Neural cell (in vitro differentiated cells): ENCODE measurements at regions not wholly inside any gene's neighbourhood (a gene's known extent, or its start where the extent isn't known, plus 50 kb on each side); places are given as distances from the start of the nearest gene placed in this dataset.

ENCODE experiments used
- H2AFZ ChIP-seq: fragments of 200-600, 300-800 bp; sonication (generic), shearing (Covaris generic); 2 replicates; pipeline ENCODE4 v1.6.0; 2014; ENCODE audit warnings: low read depth, mild to moderate bottlenecking, antibody characterized with exemption, low read length, moderate library complexity
- H3F3A ChIP-seq: fragments of 200-600 bp; shearing (Covaris generic); 2 replicates; pipeline ENCODE4 v1.6.1; 2016; ENCODE audit warnings: mild to moderate bottlenecking, moderate library complexity, mixed read lengths, antibody characterized with exemption, low read length; ENCODE audit not compliant: insufficient read depth, poor library complexity, severe bottlenecking
- H3K27ac ChIP-seq: fragments of 200-600, 300-800 bp; sonication (generic), shearing (Covaris generic); 2 replicates; pipeline ENCODE4 v1.5.1; 2014; ENCODE audit warnings: mild to moderate bottlenecking, low read length, moderate library complexity
- H3K27me3 ChIP-seq: fragments of 300-800, 200-600 bp; sonication (generic), shearing (Covaris generic); 2 replicates; pipeline ENCODE4 v1.6.0; 2014; ENCODE audit warnings: mild to moderate bottlenecking, low read depth, low read length, moderate library complexity; ENCODE audit not compliant: insufficient read depth
- H3K36me3 ChIP-seq: fragments of 300-800, 200-600 bp; sonication (generic), shearing (Covaris generic); 2 replicates; pipeline ENCODE4 v1.5.1; 2014; ENCODE audit warnings: mild to moderate bottlenecking, antibody characterized with exemption, low read length, moderate library complexity; ENCODE audit not compliant: insufficient read depth
- H3K4me2 ChIP-seq: fragments of 300-800, 200-600 bp; sonication (generic), shearing (Covaris generic); 2 replicates; pipeline ENCODE4 v1.6.0; 2014; ENCODE audit warnings: mild to moderate bottlenecking, low read length
- H3K4me3 ChIP-seq: fragments of 300-800, 200-600 bp; sonication (generic), shearing (Covaris generic); 2 replicates; pipeline ENCODE4 v1.5.1; 2014; ENCODE audit warnings: mild to moderate bottlenecking, low read length, moderate library complexity
- H3K79me2 ChIP-seq: fragments of 200-600 bp; shearing (Covaris generic); replicated peaks from 2 replicates; pipeline ENCODE4 v1.6.0; 2014; ENCODE audit warnings: mild to moderate bottlenecking, low read length, moderate library complexity; ENCODE audit not compliant: insufficient read depth
- H3K9ac ChIP-seq: fragments of 300-800, 200-600 bp; sonication (generic), shearing (Covaris generic); 2 replicates; pipeline ENCODE4 v1.6.1; 2016; ENCODE audit warnings: mild to moderate bottlenecking, low read length, mixed read lengths
- H3K9me2 ChIP-seq: fragments of 200-600 bp; shearing (Covaris generic); 2 replicates; pipeline ENCODE4 v1.6.1; 2016; ENCODE audit warnings: mild to moderate bottlenecking, low read length, mixed read lengths; ENCODE audit not compliant: insufficient read depth
- H3K9me3 ChIP-seq: fragments of 200-600, 300-800 bp; sonication (generic), shearing (Covaris generic); 2 replicates; pipeline ENCODE4 v1.6.1; 2016; ENCODE audit warnings: mild to moderate bottlenecking, mixed run types, low read length, moderate library complexity, mixed read lengths
- H4K20me1 ChIP-seq: fragments of 200-600 bp; shearing (Covaris generic); 2 replicates; pipeline ENCODE4 v1.6.1; 2016; ENCODE audit warnings: mild to moderate bottlenecking, mixed run types; ENCODE audit not compliant: insufficient read depth
- CTCF ChIP-seq: fragments of 450-650 bp; IDR thresholded peaks from 2 replicates; pipeline ENCODE4 v1.5.1; 2014; ENCODE audit warnings: antibody characterized with exemption, mild to moderate bottlenecking, moderate library complexity; ENCODE audit not compliant: poor library complexity, severe bottlenecking
- EP300 ChIP-seq: fragments of 450-650 bp; conservative IDR thresholded peaks from 2 replicates; pipeline ENCODE4 v1.6.1; 2014; ENCODE audit warnings: antibody characterized with exemption, mild to moderate bottlenecking, moderate library complexity; ENCODE audit not compliant: poor library complexity, severe bottlenecking
- EZH2 ChIP-seq: fragments of 200-600, 300-800 bp; shearing (Covaris generic), sonication (generic); IDR thresholded peaks from 2 replicates; pipeline ENCODE4 v1.6.1; 2014; ENCODE audit warnings: antibody characterized with exemption, low read length, borderline replicate concordance, mild to moderate bottlenecking; ENCODE audit not compliant: insufficient read depth, poor library complexity, severe bottlenecking
- MXI1 ChIP-seq: fragments of 450-650 bp; conservative IDR thresholded peaks from 2 replicates; pipeline ENCODE4 v1.6.1; 2014; ENCODE audit warnings: antibody characterized with exemption, mild to moderate bottlenecking; ENCODE audit not compliant: poor library complexity, severe bottlenecking
- POLR2AphosphoS5 ChIP-seq: IDR thresholded peaks from 2 replicates; pipeline ENCODE4 v1.6.1; 2012
- RAD21 ChIP-seq: fragments of 450-650 bp; conservative IDR thresholded peaks from 2 replicates; pipeline ENCODE4 v1.6.1; 2014; ENCODE audit warnings: antibody characterized with exemption, mild to moderate bottlenecking, moderate library complexity
- REST ChIP-seq: IDR thresholded peaks from 2 replicates; pipeline ENCODE4 v1.6.1; 2012; ENCODE audit warnings: borderline replicate concordance
- SMC3 ChIP-seq: fragments of 450-650 bp; conservative IDR thresholded peaks from 2 replicates; pipeline ENCODE4 v1.6.1; 2014; ENCODE audit warnings: antibody characterized with exemption, mild to moderate bottlenecking, moderate library complexity; ENCODE audit not compliant: poor library complexity
- TAF1 ChIP-seq: IDR thresholded peaks from 2 replicates; pipeline ENCODE4 v1.6.1; 2012; ENCODE audit warnings: low read depth

- Histone ChIP-seq H3K4me2 (no peak overlapping the region), H3K27ac (no peak overlapping the region)
- TF ChIP-seq MXI1 = no peak
- TF ChIP-seq POLR2AphosphoS5 = no peak
- TF ChIP-seq TAF1 = no peak
- TF ChIP-seq SMC3 = no peak
- TF ChIP-seq EP300 = no peak
- no peak for TF ChIP-seq EZH2
- no peak for TF ChIP-seq REST
These were observed 539.2 kb upstream of the POT1 start for GRCh38 chr7:125468855-125469174.

GRCh38 chr7:125467996-125468854, 538.6 kb upstream of the POT1 start:
- Histone ChIP-seq H3K4me3 (no peak overlapping the region), H3K27ac (no peak overlapping the region), H2AFZ (no peak overlapping the region), H4K20me1 (no peaks in the 10 kb centered on the region), H3K4me2 (no peak overlapping the region), H3K27me3 (no peaks in the 10 kb centered on the region), H3K36me3 (no peaks in the 10 kb centered on the region), H3K79me2 (no peaks in the 10 kb centered on the region), H3K9me3 (no peaks in the 10 kb centered on the region), H3K9ac (no peak overlapping the region), H3K9me2 (no peaks in the 10 kb centered on the region), H3F3A (no peaks in the 10 kb centered on the region)
- TF ChIP-seq CTCF (no peak), SMC3 (no peak), TAF1 (no peak), EZH2 (no peak), EP300 (no peak), POLR2AphosphoS5 (no peak), RAD21 (no peak), REST (no peak), MXI1 (no peak)

More at GRCh38 chr7:125468855-125469174, 539.2 kb upstream of the POT1 start:
- H4K20me1 ChIP-seq = no peaks in the 10 kb centered on the region
- H2AFZ ChIP-seq = no peak overlapping the region
- no peak overlapping the region for H3K4me3 ChIP-seq
- H3K27me3 ChIP-seq = no peaks in the 10 kb centered on the region
- H3K79me2 ChIP-seq = no peaks in the 10 kb centered on the region
- no peaks in the 10 kb centered on the region for H3K36me3 ChIP-seq
- no peaks in the 10 kb centered on the region for H3F3A ChIP-seq
- no peak overlapping the region for H3K9ac ChIP-seq
- no peaks in the 10 kb centered on the region for H3K9me2 ChIP-seq
- H3K9me3 ChIP-seq = no peaks in the 10 kb centered on the region
